H1 (cell line): ENCODE measurements at regions not wholly inside any gene's neighbourhood (a gene's known extent, or its start where the extent isn't known, plus 50 kb on each side); places are given as distances from the start of the nearest gene placed in this dataset.
"Not testable (repeated sequence)": the region's sequence is repeated elsewhere in the genome, so short reads cannot be mapped to it uniquely, and the experiment has no call there.

ENCODE experiments used
- CTCF ChIA-PET: fragments of 300-600 bp; sonication (Branson Sonifier 250); formaldehyde crosslinking; loops from one replicate; lab custom pipeline; 2021; ENCODE audit not compliant: partially characterized antibody; lab: Charles Lee
- POLR2A ChIA-PET: fragments of 300-600 bp; sonication (Branson Sonifier 250); formaldehyde crosslinking; loops from one replicate; lab custom pipeline; 2021; ENCODE audit warnings: inconsistent platforms; ENCODE audit not compliant: partially characterized antibody; lab: Charles Lee
- DNase-seq, 2 experiments: peaks; one replicate each; pipeline versions ENCODE4 v3.0.0 to v3.0.0-alpha.2; 2010 to 2022; ENCODE audit warnings: low spot score in 2 of 2, low read depth in 1 of 2, mixed read lengths in 1 of 2
- FAIRE-seq: peaks from 2 replicates; lab custom pipeline; 2011; peaks lifted over from hg19 to GRCh38; lab: Jason Lieb, UNC
- H2AFZ ChIP-seq: 2 replicates; pipeline ENCODE4 v1.8.1; 2012; ENCODE audit warnings: low read length, inconsistent platforms
- H2AK5ac ChIP-seq: 2 replicates; pipeline ENCODE4 v1.6.1; 2013; ENCODE audit warnings: low read depth, low read length
- H2BK120ac ChIP-seq: replicated peaks from 2 replicates; pipeline ENCODE3; 2013; ENCODE audit warnings: low read depth, low read length, inconsistent platforms
- H2BK12ac ChIP-seq: 2 replicates; pipeline ENCODE4 v1.6.1; 2013; ENCODE audit warnings: low read depth, low read length
- H2BK15ac ChIP-seq: 2 replicates; pipeline ENCODE4 v1.6.1; 2013; ENCODE audit warnings: low read length
- H2BK20ac ChIP-seq: 2 replicates; pipeline ENCODE4 v1.6.1; 2013; ENCODE audit warnings: low read length
- H2BK5ac ChIP-seq: 2 replicates; pipeline ENCODE4 v1.6.1; 2013; ENCODE audit warnings: low read depth, low read length
- H3K14ac ChIP-seq: 2 replicates; pipeline ENCODE4 v1.6.1; 2013; ENCODE audit warnings: inconsistent platforms; ENCODE audit not compliant: insufficient read length
- H3K18ac ChIP-seq: 2 replicates; pipeline ENCODE4 v1.6.1; 2013; ENCODE audit warnings: low read length; ENCODE audit errors: extremely low read depth
- H3K23ac ChIP-seq: 2 replicates; pipeline ENCODE4 v1.6.1; 2013; ENCODE audit warnings: inconsistent platforms; ENCODE audit not compliant: insufficient read length
- H3K23me2 ChIP-seq: 2 replicates; pipeline ENCODE4 v1.6.1; 2013; ENCODE audit warnings: low read depth, low read length
- H3K27ac ChIP-seq: 2 replicates; pipeline ENCODE4 v1.6.1; 2011; ENCODE audit warnings: low read depth, low read length, inconsistent platforms
- H3K27me3 ChIP-seq, 4 experiments: replicated peaks in 1 of 4; 1 replicate in 1 of 4; 2 replicates in 3 of 4; pipeline versions ENCODE4 v1.6.1 to v1.8.1; 2011 to 2013; ENCODE audit warnings: low read length in 3 of 4, mild to moderate bottlenecking in 3 of 4, inconsistent platforms in 2 of 4, mixed read lengths in 2 of 4, moderate library complexity in 1 of 4; ENCODE audit not compliant: control insufficient read depth in 3 of 4, insufficient read depth in 3 of 4; ENCODE audit errors: extremely low read depth in 1 of 4
- H3K36me3 ChIP-seq, 4 experiments: 2 replicates each; pipeline versions ENCODE4 v1.6.1 to v1.8.1; 2011 to 2013; ENCODE audit warnings: mild to moderate bottlenecking in 4 of 4, low read length in 3 of 4, moderate library complexity in 2 of 4, control low read depth in 1 of 4, inconsistent platforms in 1 of 4; ENCODE audit not compliant: insufficient read depth in 4 of 4, control insufficient read depth in 2 of 4
- H3K4ac ChIP-seq: replicated peaks from 2 replicates; pipeline ENCODE3; 2013; ENCODE audit warnings: low read length, low read depth, mixed read lengths, inconsistent platforms; ENCODE audit not compliant: insufficient read length
- H3K4me1 ChIP-seq, 4 experiments: replicated peaks in 1 of 4; 1 replicate in 1 of 4; 2 replicates in 3 of 4; pipeline versions ENCODE4 v1.6.1 to v1.8.1; 2011 to 2013; ENCODE audit warnings: low read length in 3 of 4, inconsistent platforms in 2 of 4, mixed read lengths in 1 of 4; ENCODE audit not compliant: insufficient read depth in 4 of 4, control insufficient read depth in 3 of 4
- H3K4me2 ChIP-seq, 2 experiments: 2 replicates each; pipeline versions ENCODE4 v1.6.1 to v1.8.1; 2011 to 2013; ENCODE audit warnings: low read depth in 2 of 2, low read length in 2 of 2, control low read depth in 1 of 2, inconsistent platforms in 1 of 2, mild to moderate bottlenecking in 1 of 2; ENCODE audit not compliant: insufficient read depth in 1 of 2
- H3K4me3 ChIP-seq, 4 experiments: fragments of 200-600, 300-600 bp in 1 of 4; sonication (generic), shearing (Covaris generic), sonication (Bioruptor Twin) in 1 of 4; 2 replicates each; pipeline versions ENCODE4 v1.5.1 to v1.8.1; 2011 to 2016; ENCODE audit warnings: low read length in 4 of 4, low read depth in 3 of 4, control low read depth in 2 of 4, inconsistent platforms in 2 of 4, mild to moderate bottlenecking in 2 of 4, mixed read lengths in 1 of 4, moderate library complexity in 1 of 4; ENCODE audit not compliant: insufficient read depth in 2 of 4; ENCODE audit errors: extremely low read depth in 1 of 4
- H3K56ac ChIP-seq: replicated peaks from 2 replicates; pipeline ENCODE3; 2013; ENCODE audit warnings: low read depth, mild to moderate bottlenecking, mixed read lengths, low read length, inconsistent platforms; ENCODE audit not compliant: insufficient read length
- H3K79me1 ChIP-seq: 2 replicates; pipeline ENCODE4 v1.6.1; 2013; ENCODE audit warnings: low read depth, low read length, control low read depth
- H3K79me2 ChIP-seq, 2 experiments: 2 replicates each; pipeline versions ENCODE4 v1.6.1 to v1.8.1; 2012 to 2013; ENCODE audit warnings: low read length in 2 of 2, mild to moderate bottlenecking in 2 of 2, inconsistent platforms in 1 of 2; ENCODE audit not compliant: insufficient read depth in 2 of 2, control insufficient read depth in 1 of 2
- H3K9ac ChIP-seq, 4 experiments: replicated peaks in 1 of 4; 1 replicate in 1 of 4; 2 replicates in 3 of 4; pipeline versions ENCODE4 v1.6.1 to v1.8.1; 2011 to 2013; ENCODE audit warnings: low read depth in 3 of 4, low read length in 3 of 4, control low read depth in 2 of 4, mild to moderate bottlenecking in 2 of 4, moderate library complexity in 2 of 4, inconsistent platforms in 1 of 4; ENCODE audit errors: extremely low read depth in 1 of 4
- H3K9me3 ChIP-seq, 2 experiments: 2 replicates each; pipeline versions ENCODE4 v1.6.1 to v1.8.1; 2012 to 2013; ENCODE audit warnings: mild to moderate bottlenecking in 2 of 2, moderate library complexity in 2 of 2, control low read depth in 1 of 2, inconsistent platforms in 1 of 2, low read depth in 1 of 2, low read length in 1 of 2, mixed read lengths in 1 of 2; ENCODE audit not compliant: insufficient read depth in 2 of 2
- H4K20me1 ChIP-seq, 2 experiments: replicated peaks in 1 of 2; 2 replicates each; pipeline versions ENCODE3 to v1.8.1; 2011 to 2013; ENCODE audit warnings: inconsistent platforms in 2 of 2, low read length in 2 of 2, mild to moderate bottlenecking in 1 of 2; ENCODE audit not compliant: insufficient read depth in 2 of 2, control insufficient read depth in 1 of 2
- H4K5ac ChIP-seq: 2 replicates; pipeline ENCODE4 v1.6.1; 2013; ENCODE audit warnings: low read length, low read depth, mixed read lengths, inconsistent platforms; ENCODE audit not compliant: insufficient read length
- H4K8ac ChIP-seq: 2 replicates; pipeline ENCODE4 v1.8.0; 2013; ENCODE audit warnings: mild to moderate bottlenecking, moderate library complexity, low read length, inconsistent platforms; ENCODE audit not compliant: insufficient read depth; ENCODE audit errors: extremely low read depth
- H4K91ac ChIP-seq: replicated peaks from 2 replicates; pipeline ENCODE3; 2013; ENCODE audit warnings: low read length, mixed read lengths, inconsistent platforms; ENCODE audit not compliant: insufficient read length
- WGBS, 2 experiments: shearing (Covaris generic) in 1 of 2; methylation state at CpG; one replicate each; pipeline versions ENCODE4 v1.1.6 to v1.1.7; 2013 to 2015; ENCODE audit warnings: low lambda C conversion rate in 2 of 2, mixed read lengths in 2 of 2, inconsistent platforms in 1 of 2, low coverage in 1 of 2, missing lambda C conversion rate in 1 of 2; ENCODE audit not compliant: insufficient replicate concordance in 2 of 2, insufficient coverage in 1 of 2, insufficient read length in 1 of 2; ENCODE audit errors: extremely low coverage in 1 of 2, missing lambda C conversion rate in 1 of 2; 5-methylcytosine and 5-hydroxymethylcytosine counted together

- H4K8ac ChIP-seq, DNase-seq, H3K23me2 ChIP-seq, H3K4me3 ChIP-seq, H3K4me1 ChIP-seq, H4K91ac ChIP-seq, H2BK12ac ChIP-seq, H3K79me1 ChIP-seq, POLR2A ChIA-PET, CTCF ChIA-PET, H3K27ac ChIP-seq, H3K18ac ChIP-seq, H2AFZ ChIP-seq, H4K20me1 ChIP-seq, H3K79me2 ChIP-seq, H3K56ac ChIP-seq, H2BK15ac ChIP-seq, H3K4ac ChIP-seq, H4K5ac ChIP-seq, H2AK5ac ChIP-seq, H3K27me3 ChIP-seq, H3K23ac ChIP-seq, H3K4me2 ChIP-seq, H2BK20ac ChIP-seq, H2BK5ac ChIP-seq, H3K36me3 ChIP-seq, H3K9ac ChIP-seq, FAIRE-seq, H3K14ac ChIP-seq, H2BK120ac ChIP-seq: not testable (repeated sequence)
- peaks cover 2 to 10% of the 10 kb centered on the region in 2 experiments; a peak in 2 of 4 replicates for H3K9me3 ChIP-seq
- WGBS, 2 experiments, result 79 to 100% methylated on average over 2 to 19 of the region's 30 CpGs
These were observed 93.1 kb upstream of the THOC3 start for GRCh38 chr5:176061269-176061622.

- H3K4me2 ChIP-seq, H2BK120ac ChIP-seq, H3K4me1 ChIP-seq, H4K91ac ChIP-seq, FAIRE-seq, H4K20me1 ChIP-seq, H3K27me3 ChIP-seq, H4K8ac ChIP-seq, H3K4me3 ChIP-seq, DNase-seq, H2AK5ac ChIP-seq, H3K36me3 ChIP-seq, H3K79me1 ChIP-seq, H2BK15ac ChIP-seq, H3K79me2 ChIP-seq, H3K9ac ChIP-seq, H3K23ac ChIP-seq, CTCF ChIA-PET, H2AFZ ChIP-seq, H2BK12ac ChIP-seq, H3K4ac ChIP-seq, POLR2A ChIA-PET, H4K5ac ChIP-seq, H2BK5ac ChIP-seq, H3K27ac ChIP-seq, H3K56ac ChIP-seq, H3K23me2 ChIP-seq, H3K18ac ChIP-seq, H3K14ac ChIP-seq, H2BK20ac ChIP-seq: not testable (repeated sequence)
- H3K9me3 ChIP-seq, result peaks cover 2 to 10% of the 10 kb centered on the region in 2 experiments; a peak in 2 of 4 replicates
- no CpG with 5 or more reads among the region's 21 CpGs for WGBS, 2 experiments
These were observed 93.5 kb upstream of the THOC3 start for GRCh38 chr5:176061660-176062059.
